ENCODE measurements at regions not wholly inside any gene's neighbourhood (a gene's known extent, or its start where the extent isn't known, plus 50 kb on each side); places are given as distances from the start of the nearest gene placed in this dataset.
"Not testable (repeated sequence)": the region's sequence is repeated elsewhere in the genome, so short reads cannot be mapped to it uniquely, and the experiment has no call there.

- not testable (repeated sequence) for TF ChIP-seq CTCF (conservative IDR thresholded peaks at IDR 0.05; ENCODE audit: low read length); EZH2phosphoT487 (IDR thresholded peaks at IDR 0.05; ENCODE audit: borderline replicate concordance, low read depth, low read length)
Observed at GRCh38 chr10:30131369-30131768, 72.0 kb upstream of the JCAD start.
